ENCODE measurements at regions not wholly inside any gene's neighbourhood (a gene's known extent, or its start where the extent isn't known, plus 50 kb on each side); places are given as distances from the start of the nearest gene placed in this dataset.

GRCh38 chr2:150909613-150910012, 352.1 kb downstream of the RBM43 start:
- H3K27ac ChIP-seq (ENCODE audit: low read depth in 1 of 2, low read length in 2 of 2), result no peak overlapping the region

GRCh38 chr2:150909090-150909489, 352.6 kb downstream of the RBM43 start:
- no peak overlapping the region for H3K4me3 ChIP-seq (ENCODE audit: low read length in 2 of 2)
- H3K27ac ChIP-seq (ENCODE audit: low read depth in 1 of 2, low read length in 2 of 2), result no peak overlapping the region
- DNase-seq, result no peak
- no peaks in the 10 kb centered on the region for H3K27me3 ChIP-seq (ENCODE audit: control insufficient read depth in 1 of 2, insufficient read depth in 2 of 2, low read length in 1 of 2)
- ATAC-seq (ENCODE audit: low FRiP score), result no peak
- H3K4me1 ChIP-seq (ENCODE audit: control insufficient read depth in 1 of 2, insufficient read depth in 2 of 2, low read length in 2 of 2), result no peaks in the 10 kb centered on the region
- H3K36me3 ChIP-seq (ENCODE audit: control insufficient read depth in 1 of 2, insufficient read depth in 2 of 2, low read length in 1 of 2), result no peaks in the 10 kb centered on the region
- no peaks in the 10 kb centered on the region for H3K9me3 ChIP-seq (ENCODE audit: control insufficient read depth, low read length)
- intact Hi-C loops (cut with DNase I), result no loop called here

More at GRCh38 chr2:150909613-150910012, 352.1 kb downstream of the RBM43 start:
- intact Hi-C loops (cut with DNase I), result no loop called here
- no peak for DNase-seq
- Histone ChIP-seq H3K27me3 (ENCODE audit: control insufficient read depth in 1 of 2, insufficient read depth in 2 of 2, low read length in 1 of 2) (no peaks in the 10 kb centered on the region), H3K4me1 (ENCODE audit: control insufficient read depth in 1 of 2, insufficient read depth in 2 of 2, low read length in 2 of 2) (no peaks in the 10 kb centered on the region), H3K36me3 (ENCODE audit: control insufficient read depth in 1 of 2, insufficient read depth in 2 of 2, low read length in 1 of 2) (no peaks in the 10 kb centered on the region), H3K4me3 (ENCODE audit: low read length in 2 of 2) (no peak overlapping the region), H3K9me3 (ENCODE audit: control insufficient read depth, low read length) (no peaks in the 10 kb centered on the region)
- 97 to 98% methylated on average over 1 of the region's 1 CpG for WGBS, 2 donors
- ATAC-seq (ENCODE audit: low FRiP score), result no peak

- no peak for ATAC-seq (ENCODE audit: low FRiP score)
- Histone ChIP-seq H3K27me3 (ENCODE audit: control insufficient read depth in 1 of 2, insufficient read depth in 2 of 2, low read length in 1 of 2) (no peaks in the 10 kb centered on the region), H3K4me1 (ENCODE audit: control insufficient read depth in 1 of 2, insufficient read depth in 2 of 2, low read length in 2 of 2) (no peaks in the 10 kb centered on the region), H3K9me3 (ENCODE audit: control insufficient read depth, low read length) (no peaks in the 10 kb centered on the region), H3K4me3 (ENCODE audit: low read length in 2 of 2) (no peak overlapping the region), H3K36me3 (ENCODE audit: control insufficient read depth in 1 of 2, insufficient read depth in 2 of 2, low read length in 1 of 2) (no peaks in the 10 kb centered on the region), H3K27ac (ENCODE audit: low read depth in 1 of 2, low read length in 2 of 2) (no peak overlapping the region)
- DNase-seq, result no peak
- WGBS, 2 donors, result 32 to 34% methylated on average over 4 of the region's 4 CpGs
- intact Hi-C loops (cut with DNase I), result no loop called here
These were observed 354.2 kb downstream of the RBM43 start for GRCh38 chr2:150907466-150907865.

- Histone ChIP-seq H3K9me3 (ENCODE audit: control insufficient read depth, low read length) (no peaks in the 10 kb centered on the region), H3K27me3 (ENCODE audit: control insufficient read depth in 1 of 2, insufficient read depth in 2 of 2, low read length in 1 of 2) (no peaks in the 10 kb centered on the region), H3K36me3 (ENCODE audit: control insufficient read depth in 1 of 2, insufficient read depth in 2 of 2, low read length in 1 of 2) (no peaks in the 10 kb centered on the region), H3K27ac (ENCODE audit: low read depth in 1 of 2, low read length in 2 of 2) (no peak overlapping the region), H3K4me1 (ENCODE audit: control insufficient read depth in 1 of 2, insufficient read depth in 2 of 2, low read length in 2 of 2) (no peaks in the 10 kb centered on the region), H3K4me3 (ENCODE audit: low read length in 2 of 2) (no peak overlapping the region)
- intact Hi-C loops (cut with DNase I), result no loop called here
- DNase-seq, result no peak
- ATAC-seq (ENCODE audit: low FRiP score), result no peak
- WGBS, 2 donors, result 80 to 94% methylated on average over 3 of the region's 3 CpGs
These were observed 358.2 kb downstream of the RBM43 start for GRCh38 chr2:150903461-150903860.

GRCh38 chr2:150903055-150903454, 358.6 kb downstream of the RBM43 start:
- ATAC-seq (ENCODE audit: low FRiP score), result no peak
- H3K4me1 ChIP-seq (ENCODE audit: control insufficient read depth in 1 of 2, insufficient read depth in 2 of 2, low read length in 2 of 2), result no peaks in the 10 kb centered on the region
- no peaks in the 10 kb centered on the region for H3K27me3 ChIP-seq (ENCODE audit: control insufficient read depth in 1 of 2, insufficient read depth in 2 of 2, low read length in 1 of 2)
- H3K9me3 ChIP-seq (ENCODE audit: control insufficient read depth, low read length), result no peaks in the 10 kb centered on the region
- H3K27ac ChIP-seq (ENCODE audit: low read depth in 1 of 2, low read length in 2 of 2), result no peak overlapping the region
- no peaks in the 10 kb centered on the region for H3K36me3 ChIP-seq (ENCODE audit: control insufficient read depth in 1 of 2, insufficient read depth in 2 of 2, low read length in 1 of 2)
- intact Hi-C loops (cut with DNase I), result no loop called here
- 85 to 90% methylated on average over 1 of the region's 1 CpG for WGBS, 2 donors
- no peak overlapping the region for H3K4me3 ChIP-seq (ENCODE audit: low read length in 2 of 2)
- DNase-seq, result no peak

GRCh38 chr2:150900913-150901312, 360.8 kb downstream of the RBM43 start:
- Histone ChIP-seq H3K27ac (ENCODE audit: low read depth in 1 of 2, low read length in 2 of 2) (no peak overlapping the region), H3K4me3 (ENCODE audit: low read length in 2 of 2) (no peak overlapping the region), H3K27me3 (ENCODE audit: control insufficient read depth in 1 of 2, insufficient read depth in 2 of 2, low read length in 1 of 2) (no peaks in the 10 kb centered on the region), H3K9me3 (ENCODE audit: control insufficient read depth, low read length) (no peaks in the 10 kb centered on the region), H3K4me1 (ENCODE audit: control insufficient read depth in 1 of 2, insufficient read depth in 2 of 2, low read length in 2 of 2) (no peaks in the 10 kb centered on the region), H3K36me3 (ENCODE audit: control insufficient read depth in 1 of 2, insufficient read depth in 2 of 2, low read length in 1 of 2) (no peaks in the 10 kb centered on the region)
- intact Hi-C loops (cut with DNase I), result no loop called here
- WGBS, 2 donors, result 73 to 75% methylated on average over 1 of the region's 1 CpG
- DNase-seq (no peak), ATAC-seq (ENCODE audit: low FRiP score) (no peak)

GRCh38 chr2:150895968-150896367, 365.7 kb downstream of the RBM43 start:
- no peak overlapping the region for H3K27ac ChIP-seq (ENCODE audit: low read depth in 1 of 2, low read length in 2 of 2)
- DNase-seq, result no peak
- no peak overlapping the region for H3K4me3 ChIP-seq (ENCODE audit: low read length in 2 of 2)

GRCh38 chr2:150889141-150889540, 372.5 kb downstream of the RBM43 start:
- no peak for DNase-seq
- Histone ChIP-seq H3K27ac (ENCODE audit: low read depth in 1 of 2, low read length in 2 of 2) (no peak overlapping the region), H3K4me1 (ENCODE audit: control insufficient read depth in 1 of 2, insufficient read depth in 2 of 2, low read length in 2 of 2) (no peaks in the 10 kb centered on the region), H3K27me3 (ENCODE audit: control insufficient read depth in 1 of 2, insufficient read depth in 2 of 2, low read length in 1 of 2) (no peaks in the 10 kb centered on the region), H3K9me3 (ENCODE audit: control insufficient read depth, low read length) (peaks cover 3% of the 10 kb centered on the region), H3K4me3 (ENCODE audit: low read length in 2 of 2) (no peak overlapping the region), H3K36me3 (ENCODE audit: control insufficient read depth in 1 of 2, insufficient read depth in 2 of 2, low read length in 1 of 2) (no peaks in the 10 kb centered on the region)
- no peak for ATAC-seq (ENCODE audit: low FRiP score)
- intact Hi-C loops (cut with DNase I), result no loop called here
- WGBS, 2 donors, result 96 to 97% methylated on average over 2 of the region's 2 CpGs

More at GRCh38 chr2:150895968-150896367, 365.7 kb downstream of the RBM43 start:
- Histone ChIP-seq H3K9me3 (ENCODE audit: control insufficient read depth, low read length) (no peaks in the 10 kb centered on the region), H3K4me1 (ENCODE audit: control insufficient read depth in 1 of 2, insufficient read depth in 2 of 2, low read length in 2 of 2) (no peaks in the 10 kb centered on the region), H3K27me3 (ENCODE audit: control insufficient read depth in 1 of 2, insufficient read depth in 2 of 2, low read length in 1 of 2) (no peaks in the 10 kb centered on the region), H3K36me3 (ENCODE audit: control insufficient read depth in 1 of 2, insufficient read depth in 2 of 2, low read length in 1 of 2) (no peaks in the 10 kb centered on the region)
- ATAC-seq (ENCODE audit: low FRiP score), result no peak
- intact Hi-C loops (cut with DNase I), result no loop called here
- WGBS, 2 donors, result 92 to 96% methylated on average over 1 of the region's 1 CpG

- H3K4me1 ChIP-seq (ENCODE audit: control insufficient read depth in 1 of 2, insufficient read depth in 2 of 2, low read length in 2 of 2), result no peaks in the 10 kb centered on the region
- no peaks in the 10 kb centered on the region for H3K27me3 ChIP-seq (ENCODE audit: control insufficient read depth in 1 of 2, insufficient read depth in 2 of 2, low read length in 1 of 2)
- H3K36me3 ChIP-seq (ENCODE audit: control insufficient read depth in 1 of 2, insufficient read depth in 2 of 2, low read length in 1 of 2), result no peaks in the 10 kb centered on the region
- peaks cover 3% of the 10 kb centered on the region for H3K9me3 ChIP-seq (ENCODE audit: control insufficient read depth, low read length)
- H3K27ac ChIP-seq (ENCODE audit: low read depth in 1 of 2, low read length in 2 of 2), result no peak overlapping the region
- intact Hi-C loops (cut with DNase I), result no loop called here
- ATAC-seq (ENCODE audit: low FRiP score), result no peak
- H3K4me3 ChIP-seq (ENCODE audit: low read length in 2 of 2), result no peak overlapping the region
- DNase-seq, result no peak
These were observed 373.3 kb downstream of the RBM43 start for GRCh38 chr2:150888337-150888736.

All from aorta (tissue), 5 donors.